GM12864 (cell line): ENCODE measurements at regions not wholly inside any gene's neighbourhood (a gene's known extent, or its start where the extent isn't known, plus 50 kb on each side); places are given as distances from the start of the nearest gene placed in this dataset.

Experiments
- DNase-seq: peaks from one replicate; pipeline ENCODE4 v3.0.0-alpha.2; 2011; ENCODE audit warnings: low read depth
- H3K4me3 ChIP-seq: 2 replicates; pipeline ENCODE4 v1.5.1; 2011; ENCODE audit warnings: mild to moderate bottlenecking, low read depth, low read length, control low read depth
- CTCF ChIP-seq: IDR thresholded peaks from 2 replicates; pipeline ENCODE4 v1.5.1; 2011; ENCODE audit warnings: low read depth, mild to moderate bottlenecking, moderate library complexity, low read length, control low read depth, inconsistent platforms; ENCODE audit errors: missing control alignments

DNA sequence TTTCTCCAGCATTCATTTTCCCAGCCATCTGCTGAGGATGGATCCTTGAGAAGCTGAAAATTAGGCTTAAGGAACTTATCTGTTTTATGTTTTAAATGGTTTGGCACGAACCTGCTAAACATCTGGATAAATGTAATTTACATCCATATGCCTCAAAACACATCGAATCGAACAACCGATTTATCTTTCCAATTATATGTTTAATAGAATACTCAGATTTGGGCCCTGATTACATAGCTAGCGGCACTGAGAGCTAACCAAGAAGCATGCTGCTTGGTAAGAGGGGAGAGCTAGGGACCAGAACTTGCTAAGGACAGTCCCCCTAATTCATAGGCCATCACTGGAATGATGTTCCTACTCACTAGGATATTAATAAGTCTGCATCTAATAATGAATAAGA, 144.4 kb downstream of the BUB3 start:
- DNase-seq = no peak
- TF ChIP-seq CTCF = no peak
- no peak overlapping the region for H3K4me3 ChIP-seq

- no peak overlapping the region for H3K4me3 ChIP-seq
- DNase-seq = no peak
- no peak for TF ChIP-seq CTCF
These were observed 145.4 kb downstream of the BUB3 start for GRCh38 chr10:123299598-123299997.

DNA sequence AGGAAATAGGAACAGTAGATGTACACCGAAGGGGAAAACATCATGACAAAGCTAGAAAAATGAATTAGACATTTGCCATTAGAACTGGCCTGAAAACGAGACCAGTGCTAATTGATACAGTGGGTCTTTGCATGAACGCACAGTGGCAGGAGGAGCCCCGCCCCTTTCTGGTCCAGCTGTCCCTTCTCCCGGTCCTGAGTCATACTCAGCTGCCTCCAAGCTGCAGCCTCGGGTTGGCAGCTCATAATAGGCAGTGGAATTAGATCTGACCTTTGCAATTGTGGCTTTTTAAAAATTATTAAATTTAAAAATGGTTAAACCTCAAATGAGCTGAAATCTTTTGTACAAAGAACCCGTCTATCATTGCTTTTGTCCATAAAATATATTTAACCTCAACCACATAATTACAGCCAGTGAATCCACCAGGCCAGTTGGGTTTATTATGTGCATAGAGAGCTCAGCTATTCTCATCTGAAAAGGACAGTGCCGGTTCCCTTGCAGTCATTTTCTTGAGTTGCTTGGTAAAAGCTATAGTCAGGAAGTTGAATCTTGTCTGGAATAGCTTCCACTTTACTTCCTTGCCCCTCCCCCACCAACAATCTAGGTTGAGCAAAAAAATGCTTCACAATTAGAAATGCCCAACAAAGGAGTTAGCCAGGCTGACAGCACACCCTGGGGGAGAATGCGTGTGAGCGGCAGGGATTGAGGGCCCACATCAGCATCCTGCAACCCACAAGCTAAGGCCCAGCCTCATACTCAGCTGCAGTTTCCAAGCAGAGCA, 147.1 kb downstream of the BUB3 start:
- H3K4me3 ChIP-seq = no peak overlapping the region
- no peak for TF ChIP-seq CTCF
- no peak for DNase-seq

DNA sequence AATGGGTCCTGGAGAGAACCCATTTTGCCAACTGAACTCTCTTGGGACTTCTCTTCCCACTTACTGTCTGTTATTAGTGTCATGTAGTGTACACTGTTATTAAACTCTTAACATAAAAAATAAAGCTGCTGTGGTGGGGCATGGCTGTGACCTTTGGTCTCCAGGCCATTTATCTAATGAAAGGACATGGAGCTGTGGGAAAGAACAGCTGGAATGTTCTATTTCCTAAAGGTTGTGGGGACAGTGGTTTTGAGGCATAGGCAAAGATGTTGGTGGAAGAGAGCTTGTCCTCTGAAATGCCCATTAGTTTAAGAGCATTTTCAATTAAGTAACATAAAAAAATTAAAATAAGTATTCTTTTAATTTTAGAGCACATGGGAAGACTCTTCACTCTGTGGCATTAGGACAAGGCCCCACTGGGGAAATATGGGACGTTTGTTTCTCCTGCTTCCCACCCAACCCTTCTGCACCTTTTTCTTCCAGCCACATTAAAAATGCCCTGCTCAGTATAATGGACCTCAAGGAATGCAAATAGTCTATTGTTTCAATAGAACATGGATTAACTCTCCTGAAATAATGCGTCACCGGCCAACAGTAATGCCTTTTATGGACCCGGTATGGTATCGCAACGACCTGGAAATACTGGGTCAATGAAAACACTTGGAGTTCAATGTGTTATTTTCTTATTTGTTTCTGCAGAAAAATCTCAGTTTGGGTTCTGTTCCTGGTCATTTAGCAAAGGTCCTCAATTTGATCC, 149.6 kb downstream of the BUB3 start:
- DNase-seq = no peak
- no peak overlapping the region for H3K4me3 ChIP-seq
- TF ChIP-seq CTCF = no peak

DNA sequence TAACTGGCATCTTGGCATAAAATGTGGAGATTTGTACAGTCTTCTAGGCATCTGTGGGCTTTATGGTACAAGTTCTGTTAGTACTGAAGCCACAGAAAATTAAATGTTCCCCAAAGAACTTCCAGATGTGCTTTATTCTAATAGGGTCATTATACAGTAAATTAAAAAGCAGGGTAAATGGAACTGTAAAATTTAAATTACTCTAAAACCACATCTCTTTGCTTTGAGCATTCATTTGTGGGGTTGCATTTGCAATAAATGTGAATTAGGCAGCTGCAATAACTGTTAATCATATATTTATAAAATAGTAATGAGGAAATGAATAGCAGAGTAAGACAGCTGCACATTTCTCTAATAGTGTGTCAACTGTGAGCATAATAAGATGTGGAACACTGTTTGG, 151.5 kb downstream of the BUB3 start:
- TF ChIP-seq CTCF = no peak
- H3K4me3 ChIP-seq = no peak overlapping the region
- no peak for DNase-seq

DNA sequence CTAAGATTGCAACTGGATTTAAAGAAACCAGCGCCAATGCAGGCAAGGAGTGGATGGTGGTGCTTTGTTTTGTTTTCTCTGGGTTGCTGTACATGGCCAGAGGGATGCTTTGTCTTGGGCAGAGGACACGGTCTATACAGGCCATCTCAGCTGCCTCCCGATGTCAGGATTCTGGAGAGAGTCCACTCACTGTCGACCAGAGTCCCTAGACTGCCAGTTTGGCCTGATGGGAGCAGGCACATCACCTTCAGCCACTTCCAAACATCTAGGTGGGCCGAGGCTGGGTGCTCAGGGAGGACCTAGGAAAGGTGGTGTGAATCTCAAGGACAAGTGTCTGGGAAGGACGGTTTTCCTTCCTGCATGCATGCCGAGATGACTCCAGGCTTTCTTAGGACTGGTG, 152.1 kb downstream of the BUB3 start:
- no peak for TF ChIP-seq CTCF
- no peak for DNase-seq
- H3K4me3 ChIP-seq = no peak overlapping the region
